ENCODE measurements at regions not wholly inside any gene's neighbourhood (a gene's known extent, or its start where the extent isn't known, plus 50 kb on each side); places are given as distances from the start of the nearest gene placed in this dataset.

GRCh38 chr1:61627365-61627764, 97.6 kb downstream of the TM2D1 start:
- no peak overlapping the region for H3K4me3 ChIP-seq (ENCODE audit: low read depth, low read length)
- POLR2A ChIA-PET, result no interaction called here
- no peak for DNase-seq (ENCODE audit: low read depth, low spot score)
- H3K27me3 ChIP-seq (ENCODE audit: control insufficient read depth, insufficient read depth, low read length), result no peaks in the 10 kb centered on the region
- CTCF ChIA-PET, result no interaction called here
- H3K9me3 ChIP-seq (ENCODE audit: control insufficient read depth, insufficient read depth, low read length), result no peaks in the 10 kb centered on the region
- no peak for TF ChIP-seq CTCF (IDR thresholded peaks at IDR 0.05; ENCODE audit: low read depth, low read length)
- no peak overlapping the region for H3K27ac ChIP-seq (ENCODE audit: low read depth, low read length)

GRCh38 chr1:61626816-61627215, 98.1 kb downstream of the TM2D1 start:
- no peak for DNase-seq (ENCODE audit: low read depth, low spot score)
- POLR2A ChIA-PET, result no interaction called here
- no peaks in the 10 kb centered on the region for H3K9me3 ChIP-seq (ENCODE audit: control insufficient read depth, insufficient read depth, low read length)
- H3K27ac ChIP-seq (ENCODE audit: low read depth, low read length), result no peak overlapping the region
- no peak overlapping the region for H3K4me3 ChIP-seq (ENCODE audit: low read depth, low read length)
- H3K27me3 ChIP-seq (ENCODE audit: control insufficient read depth, insufficient read depth, low read length), result no peaks in the 10 kb centered on the region
- TF ChIP-seq CTCF (IDR thresholded peaks at IDR 0.05; ENCODE audit: low read depth, low read length), result no peak
- CTCF ChIA-PET, result no interaction called here

- no peaks in the 10 kb centered on the region for H3K27me3 ChIP-seq (ENCODE audit: control insufficient read depth, insufficient read depth, low read length)
- ChIA-PET CTCF (no interaction called here), POLR2A (no interaction called here)
- no peak for TF ChIP-seq CTCF (IDR thresholded peaks at IDR 0.05; ENCODE audit: low read depth, low read length)
- H3K4me3 ChIP-seq (ENCODE audit: low read depth, low read length), result no peak overlapping the region
- no peaks in the 10 kb centered on the region for H3K9me3 ChIP-seq (ENCODE audit: control insufficient read depth, insufficient read depth, low read length)
- no peak overlapping the region for H3K27ac ChIP-seq (ENCODE audit: low read depth, low read length)
- no peak for DNase-seq (ENCODE audit: low read depth, low spot score)
These were observed 101.1 kb downstream of the TM2D1 start for GRCh38 chr1:61623852-61624251.

GRCh38 chr1:61620536-61620935, 104.4 kb downstream of the TM2D1 start:
- Histone ChIP-seq H3K27me3 (ENCODE audit: control insufficient read depth, insufficient read depth, low read length) (no peaks in the 10 kb centered on the region), H3K9me3 (ENCODE audit: control insufficient read depth, insufficient read depth, low read length) (no peaks in the 10 kb centered on the region), H3K4me3 (ENCODE audit: low read depth, low read length) (no peak overlapping the region), H3K27ac (ENCODE audit: low read depth, low read length) (no peak overlapping the region)
- CTCF ChIA-PET, result no interaction called here
- POLR2A ChIA-PET, result no interaction called here
- no peak for TF ChIP-seq CTCF (IDR thresholded peaks at IDR 0.05; ENCODE audit: low read depth, low read length)
- DNase-seq (ENCODE audit: low read depth, low spot score), result no peak

GRCh38 chr1:61618755-61619154, 106.2 kb downstream of the TM2D1 start:
- POLR2A ChIA-PET, result no interaction called here
- Histone ChIP-seq H3K27me3 (ENCODE audit: control insufficient read depth, insufficient read depth, low read length) (no peaks in the 10 kb centered on the region), H3K27ac (ENCODE audit: low read depth, low read length) (no peak overlapping the region), H3K4me3 (ENCODE audit: low read depth, low read length) (no peak overlapping the region), H3K9me3 (ENCODE audit: control insufficient read depth, insufficient read depth, low read length) (no peaks in the 10 kb centered on the region)
- no peak for DNase-seq (ENCODE audit: low read depth, low spot score)
- TF ChIP-seq CTCF (IDR thresholded peaks at IDR 0.05; ENCODE audit: low read depth, low read length), result no peak
- CTCF ChIA-PET, result interaction anchor here (0.6 kb wide), 1 partner anchor 233 kb away, joined by 4 read pairs; no protein-coding TSS in a partner anchor
